HG03139 (cell line): ENCODE measurements at regions not wholly inside any gene's neighbourhood (a gene's known extent, or its start where the extent isn't known, plus 50 kb on each side); places are given as distances from the start of the nearest gene placed in this dataset.
A peak's percentile ranks its signal among the peaks of the same experiment; 100 is the strongest.
"Not testable (repeated sequence)": the region's sequence is repeated elsewhere in the genome, so short reads cannot be mapped to it uniquely, and the experiment has no call there.

Experiments
- ATAC-seq: cut with Tn5 transposase; IDR thresholded peaks from one replicate; pipeline ENCODE4 v1.9.1; 2021; ENCODE audit not compliant: unreplicated experiment

- not testable (repeated sequence) for ATAC-seq
Observed at GRCh38 chr5:34188001-34188822, 145.2 kb upstream of the C1QTNF3 start.

GRCh38 chr5:34189246-34189645 lies 146.2 kb upstream of the C1QTNF3 start:
- ATAC-seq = not testable (repeated sequence)

GRCh38 chr5:34189752-34190411 lies 146.9 kb upstream of the C1QTNF3 start:
- ATAC-seq = not testable (repeated sequence)

GRCh38 chr5:34190466-34190865 lies 147.5 kb upstream of the C1QTNF3 start:
- not testable (repeated sequence) for ATAC-seq

GRCh38 chr5:34191279-34191744 lies 148.3 kb upstream of the C1QTNF3 start:
- ATAC-seq = not testable (repeated sequence)

GRCh38 chr5:34192064-34192922 lies 149.3 kb upstream of the C1QTNF3 start:
- ATAC-seq = not testable (repeated sequence)

- not testable (repeated sequence) for ATAC-seq
Observed at GRCh38 chr5:34192923-34193262, 149.9 kb upstream of the C1QTNF3 start.

GRCh38 chr5:34193297-34193696 lies 150.3 kb upstream of the C1QTNF3 start:
- not testable (repeated sequence) for ATAC-seq

GRCh38 chr5:34193804-34194203 lies 150.8 kb upstream of the C1QTNF3 start:
- not testable (repeated sequence) for ATAC-seq

GRCh38 chr5:34196091-34196490 lies 153.1 kb upstream of the C1QTNF3 start:
- ATAC-seq = not testable (repeated sequence)

- ATAC-seq = not testable (repeated sequence)
Observed at GRCh38 chr5:34205347-34205746, 162.3 kb upstream of the C1QTNF3 start.

- not testable (repeated sequence) for ATAC-seq
Observed at GRCh38 chr5:34217386-34217785, 174.4 kb upstream of the C1QTNF3 start.

GRCh38 chr5:34221329-34222073 lies 178.5 kb upstream of the C1QTNF3 start:
- ATAC-seq = not testable (repeated sequence)

GRCh38 chr5:34223158-34223557 lies 180.1 kb upstream of the C1QTNF3 start:
- not testable (repeated sequence) for ATAC-seq

GRCh38 chr5:34230402-34230801 lies 187.4 kb upstream of the C1QTNF3 start:
- ATAC-seq = not testable (repeated sequence)

GRCh38 chr5:34243802-34244201 lies 200.8 kb upstream of the C1QTNF3 start:
- ATAC-seq = not testable (repeated sequence)

GRCh38 chr5:34244281-34245031 lies 201.4 kb upstream of the C1QTNF3 start:
- ATAC-seq = peak; percentile 45

- peak; percentile 48 for ATAC-seq
Observed at GRCh38 chr5:34245032-34245394, 202.0 kb upstream of the C1QTNF3 start.

- not testable (repeated sequence) for ATAC-seq
Observed at GRCh38 chr5:34245813-34246212, 202.8 kb upstream of the C1QTNF3 start.

GRCh38 chr5:34258598-34258997 lies 215.6 kb upstream of the C1QTNF3 start:
- ATAC-seq = not testable (repeated sequence)
